Left kidney (tissue), 1 donor: ENCODE measurements at regions not wholly inside any gene's neighbourhood (a gene's known extent, or its start where the extent isn't known, plus 50 kb on each side); places are given as distances from the start of the nearest gene placed in this dataset.
A peak's percentile ranks its signal among the peaks of the same experiment; 100 is the strongest.
"Not testable (repeated sequence)": the region's sequence is repeated elsewhere in the genome, so short reads cannot be mapped to it uniquely, and the experiment has no call there.

Experiments
- DNase-seq: peaks from one replicate; pipeline ENCODE4 v3.0.0-alpha.2; 2013

DNA sequence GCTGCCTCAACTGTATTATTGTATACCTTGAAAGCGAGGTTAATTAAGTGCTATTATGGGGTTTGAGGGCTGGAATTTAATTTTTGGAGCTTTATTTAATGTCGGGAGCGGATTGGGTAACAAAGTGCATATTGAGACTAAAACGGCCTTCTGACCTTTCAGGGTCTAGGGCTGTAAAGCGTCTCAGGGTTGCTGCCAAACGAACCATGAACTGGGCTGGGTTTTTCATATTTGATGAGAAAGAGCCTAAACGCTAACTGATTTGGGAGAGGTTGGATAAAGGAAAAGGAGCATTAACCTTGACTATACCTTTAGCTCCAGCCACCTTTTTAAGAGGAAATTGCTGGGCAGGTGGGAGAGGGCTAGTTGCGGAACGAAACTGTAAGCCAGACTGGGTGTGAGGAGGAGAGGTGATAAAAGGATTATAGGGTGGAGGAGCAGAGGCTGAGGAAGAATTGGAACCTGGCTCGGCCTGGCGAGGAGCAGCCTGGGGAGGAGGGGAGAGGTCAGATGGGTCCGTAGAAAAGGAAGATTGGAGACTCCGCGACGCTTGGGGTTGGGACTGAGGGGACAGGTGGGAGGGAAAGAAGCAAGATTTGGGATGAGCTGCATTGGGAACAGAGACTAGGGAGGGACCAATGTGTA lies 209.0 kb upstream of the ELL2 start:
- DNase-seq = not testable (repeated sequence)

DNA sequence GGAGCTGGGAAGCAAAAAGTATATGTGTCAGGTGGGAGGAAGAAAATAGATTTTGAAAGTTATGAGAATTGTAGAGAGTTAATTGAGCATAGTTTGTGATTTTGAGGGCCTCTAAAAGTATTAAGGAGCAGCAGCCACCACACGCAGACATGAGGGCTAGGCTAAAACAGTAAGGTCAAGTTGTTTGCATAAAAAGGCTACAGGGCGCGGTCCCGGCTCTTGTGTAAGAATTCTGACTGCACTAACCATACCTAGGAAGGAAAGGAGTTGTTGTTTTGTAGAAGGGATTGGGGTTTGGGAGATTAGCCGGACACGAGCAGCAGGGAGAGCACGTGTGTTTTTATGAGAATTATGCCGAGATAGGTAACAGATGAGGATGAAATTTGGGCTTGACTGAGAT lies 207.2 kb upstream of the ELL2 start:
- not testable (repeated sequence) for DNase-seq

DNA sequence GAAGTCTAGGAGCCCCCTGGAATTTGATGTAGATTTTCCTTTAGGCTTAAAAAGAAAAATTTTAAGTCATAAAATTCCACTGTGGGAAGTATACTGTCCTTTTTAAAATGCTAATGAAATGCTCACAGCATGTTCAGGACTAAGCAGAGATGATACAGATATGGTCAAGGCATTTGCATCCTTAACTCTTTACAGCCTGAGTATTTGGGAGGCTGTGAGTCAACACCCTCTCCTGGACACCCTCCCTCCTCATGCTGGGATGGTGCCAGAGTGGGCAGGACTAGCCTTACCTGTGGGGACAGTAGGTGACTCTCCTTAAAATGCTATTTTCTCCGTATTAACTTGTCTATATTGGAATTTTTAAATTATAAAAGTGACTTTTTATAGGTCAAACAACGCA lies 197.4 kb upstream of the ELL2 start:
- no peak for DNase-seq

DNA sequence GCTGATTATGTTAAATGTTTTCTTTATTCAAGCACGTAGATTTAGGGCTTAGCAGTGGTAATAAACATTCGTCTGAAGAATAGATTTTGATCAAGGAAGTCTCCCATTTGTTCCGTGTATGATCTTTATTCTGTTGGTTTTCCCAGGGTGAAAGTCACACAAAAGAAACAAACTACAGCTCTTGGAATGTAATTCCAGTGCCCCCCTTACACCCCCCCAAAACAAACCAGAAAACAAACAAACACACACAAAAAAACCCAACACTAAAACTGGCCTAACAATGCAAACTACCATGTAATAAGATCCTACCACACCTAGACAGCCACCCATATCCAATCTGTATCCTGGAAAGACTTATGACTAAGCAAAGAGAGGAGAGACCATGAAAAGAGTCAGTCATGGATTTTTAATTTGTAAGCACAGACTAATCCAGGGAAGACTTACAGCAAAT lies 196.2 kb upstream of the ELL2 start:
- DNase-seq = no peak

DNA sequence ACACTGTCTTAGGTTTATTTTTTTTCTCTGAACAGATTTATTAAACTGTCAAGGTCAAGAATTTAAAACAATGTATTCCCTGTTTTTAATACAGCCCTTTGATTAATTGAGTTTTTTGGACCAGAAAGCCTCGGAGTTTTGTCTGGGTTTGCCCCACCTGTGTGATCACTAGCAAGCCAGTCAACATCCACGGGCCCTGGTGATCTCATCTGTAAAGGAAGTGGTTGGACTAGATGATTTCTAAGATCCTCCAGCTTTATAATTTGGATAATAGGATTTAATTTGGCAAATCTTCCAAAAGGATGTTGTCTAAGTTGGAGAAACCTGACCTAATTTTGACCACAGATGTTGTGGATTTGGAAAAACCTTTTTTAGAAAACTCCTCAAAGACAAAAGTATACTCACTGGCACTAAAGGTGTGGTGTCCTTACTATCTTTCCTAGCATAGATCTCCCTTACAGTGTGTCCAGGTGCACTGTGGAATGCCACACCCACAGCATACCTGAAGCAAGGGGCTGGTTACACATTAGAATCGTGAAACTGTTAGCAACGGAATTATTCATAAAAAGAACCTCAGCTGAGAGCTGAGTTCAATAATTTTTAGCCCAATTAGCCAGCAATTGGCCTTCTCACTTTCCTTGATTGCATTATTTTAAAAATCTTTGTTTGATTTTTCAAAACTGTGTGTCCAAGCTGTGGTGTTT lies 195.6 kb upstream of the ELL2 start:
- no peak for DNase-seq

DNA sequence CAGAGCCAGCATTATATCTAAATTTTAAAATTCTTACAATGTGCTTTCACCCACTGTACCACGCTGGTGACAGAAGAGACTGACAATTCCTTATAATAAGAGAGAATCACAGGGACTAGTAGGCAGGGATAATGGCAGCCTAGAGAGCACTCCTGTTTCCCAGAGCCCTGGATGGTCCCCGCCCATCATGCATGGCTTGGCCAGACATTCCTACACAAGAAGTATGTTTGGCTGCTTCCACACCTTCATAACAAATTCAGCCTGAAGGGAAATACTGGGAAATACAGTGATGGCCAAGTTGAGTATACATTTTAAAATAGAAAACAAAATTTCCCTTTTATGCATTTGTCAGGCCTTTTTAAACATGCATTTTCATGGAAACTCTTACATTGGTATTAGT lies 193.5 kb upstream of the ELL2 start:
- DNase-seq = no peak

DNA sequence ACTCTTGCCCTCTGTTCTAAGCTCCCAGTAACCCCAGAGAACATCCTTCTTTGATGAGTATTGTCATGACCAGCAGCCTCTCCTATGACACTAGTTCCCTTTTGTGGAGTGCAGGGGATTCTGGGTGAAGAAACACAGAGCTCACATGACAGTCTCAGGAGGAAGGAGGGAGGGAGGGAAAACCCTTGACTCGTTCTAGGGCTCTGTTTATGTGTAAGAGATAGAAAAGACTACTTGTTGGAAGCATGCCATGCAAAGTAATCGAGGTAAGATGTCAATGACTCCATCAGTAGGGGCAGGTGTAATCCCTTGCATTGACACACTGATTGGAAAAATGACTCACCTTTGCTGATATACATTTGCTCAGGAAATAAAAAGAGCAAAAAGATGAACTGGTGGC lies 190.2 kb upstream of the ELL2 start:
- DNase-seq = no peak

DNA sequence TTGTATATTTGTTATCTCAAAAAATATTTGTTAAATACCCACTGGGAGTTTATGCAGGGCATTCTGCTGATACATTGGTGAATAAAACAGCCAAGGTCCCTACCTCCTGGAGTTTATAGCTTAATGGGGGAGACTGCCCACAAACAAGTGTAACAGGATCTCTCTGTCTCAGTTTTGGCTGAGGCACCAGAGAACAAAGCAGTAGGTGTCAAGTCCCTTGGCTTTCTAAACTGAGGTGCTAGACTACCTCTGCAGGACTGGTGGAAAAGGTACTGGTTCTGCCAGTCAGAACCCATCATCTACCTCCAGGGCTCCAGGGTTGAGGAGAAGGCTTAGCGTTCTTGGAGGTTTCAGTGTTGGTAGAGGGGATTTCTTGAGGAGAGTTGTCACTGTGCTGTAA lies 188.4 kb upstream of the ELL2 start:
- no peak for DNase-seq

DNA sequence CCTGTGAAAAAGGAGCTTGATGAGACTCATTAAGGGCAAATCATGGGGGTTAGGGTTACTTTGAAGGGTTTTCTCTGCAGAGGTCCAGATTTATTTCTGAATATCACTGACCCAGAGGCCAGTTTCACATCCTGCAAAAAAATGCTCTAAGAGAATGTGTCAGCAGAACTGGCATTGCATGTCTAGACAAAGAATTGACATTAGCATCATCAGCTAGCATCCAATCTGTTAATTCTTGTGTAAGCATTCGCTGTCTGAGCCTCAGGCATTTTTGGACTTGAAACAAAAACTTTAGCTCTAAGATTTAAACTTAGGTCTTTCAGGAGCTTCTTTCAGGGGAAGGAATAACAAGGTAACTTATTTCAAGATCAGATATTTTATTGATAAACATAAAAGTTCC lies 187.9 kb upstream of the ELL2 start:
- DNase-seq = no peak

DNA sequence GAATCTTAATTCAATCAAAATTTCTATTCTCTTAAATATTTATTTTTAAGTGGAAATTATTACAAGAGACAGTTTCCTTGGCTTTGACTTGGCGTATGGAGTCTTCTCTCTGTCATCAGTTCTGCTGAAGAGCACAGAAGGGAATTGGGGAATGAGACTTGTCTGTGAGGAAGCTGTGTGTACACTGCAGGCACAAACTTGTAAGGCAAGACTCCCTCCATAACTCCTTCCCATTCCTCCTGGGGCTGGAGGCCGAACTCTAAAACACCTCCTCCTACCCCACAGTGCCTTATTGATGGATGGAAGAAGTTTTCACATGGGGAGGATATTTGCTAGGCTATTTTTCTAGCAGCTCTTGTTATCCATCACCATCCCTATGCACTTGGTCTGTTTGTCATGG lies 187.4 kb upstream of the ELL2 start:
- DNase-seq = no peak

DNA sequence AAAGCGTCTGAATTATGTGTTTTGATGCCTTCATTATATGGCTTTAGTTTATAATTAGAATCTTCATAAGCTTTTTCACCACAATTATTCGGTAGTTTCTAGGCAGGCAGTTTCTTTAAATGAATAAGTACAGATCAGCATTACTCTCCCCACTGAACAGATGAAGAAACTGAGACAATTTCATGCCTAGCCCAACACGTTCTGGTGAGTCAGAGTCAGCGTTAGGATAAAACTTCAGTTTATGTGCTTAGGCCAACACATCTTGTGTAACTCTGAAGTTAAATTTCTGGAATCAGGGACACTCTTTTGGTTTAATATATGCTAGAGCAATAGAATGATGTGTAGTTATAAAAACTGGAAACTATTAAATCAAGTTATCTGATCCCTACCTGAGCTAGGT lies 186.7 kb upstream of the ELL2 start:
- no peak for DNase-seq

DNA sequence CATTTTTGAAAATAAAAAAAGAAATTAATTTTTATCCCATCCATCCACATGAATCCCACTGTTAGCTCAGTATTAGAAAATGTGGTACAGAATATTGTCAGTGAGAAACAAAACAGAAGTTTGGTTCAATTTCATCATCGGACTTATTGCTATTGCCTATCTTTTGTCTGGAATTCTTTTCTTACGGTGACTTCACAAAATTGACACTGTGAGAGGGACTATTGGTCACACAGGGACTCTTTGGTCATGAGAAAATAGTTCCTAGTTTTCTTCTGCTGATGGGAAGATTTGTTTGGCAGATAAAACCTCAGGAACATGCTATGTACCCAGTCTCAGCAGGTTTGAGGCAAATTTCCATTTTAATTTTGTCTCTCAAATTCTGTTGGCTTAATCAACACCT lies 186.2 kb upstream of the ELL2 start:
- no peak for DNase-seq

DNA sequence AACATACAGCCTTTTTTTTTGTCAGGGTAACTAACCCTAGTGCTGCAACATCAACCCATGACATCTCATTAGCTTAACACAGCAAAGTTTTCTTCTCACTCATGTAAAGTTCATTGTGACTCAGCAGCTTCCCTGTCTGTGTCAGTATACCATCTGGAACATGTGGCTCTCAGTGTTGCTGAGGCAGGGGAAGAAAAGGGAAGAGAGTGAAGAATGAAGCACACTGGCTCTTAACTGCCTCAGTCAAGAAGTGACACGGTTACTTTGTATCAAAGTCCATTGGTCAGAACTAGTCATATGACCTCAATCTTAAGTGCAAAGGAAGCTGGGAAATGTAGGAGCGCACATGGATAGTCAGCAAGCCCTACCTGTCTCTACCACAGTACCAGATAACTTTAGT lies 185.0 kb upstream of the ELL2 start:
- DNase-seq = peak; percentile 20

DNA sequence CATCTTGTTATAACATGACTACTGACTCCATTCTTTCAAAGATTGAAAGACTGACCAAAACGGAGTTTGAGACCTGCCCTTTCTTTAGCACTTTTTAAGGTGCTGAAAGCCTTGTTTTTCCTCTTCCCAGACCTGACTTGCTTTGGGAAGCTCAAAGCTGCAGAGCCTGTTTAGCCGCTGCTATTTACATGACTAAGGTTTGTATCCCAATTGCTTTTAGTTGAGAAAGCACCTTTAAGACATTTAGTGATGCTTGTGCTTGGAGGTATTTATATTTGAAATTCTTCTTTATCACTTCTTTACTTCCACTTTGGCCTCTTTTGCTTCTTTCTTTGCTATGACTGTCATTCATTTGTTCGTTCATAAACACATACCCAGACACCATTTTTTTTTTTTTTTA lies 182.6 kb upstream of the ELL2 start:
- no peak for DNase-seq

DNA sequence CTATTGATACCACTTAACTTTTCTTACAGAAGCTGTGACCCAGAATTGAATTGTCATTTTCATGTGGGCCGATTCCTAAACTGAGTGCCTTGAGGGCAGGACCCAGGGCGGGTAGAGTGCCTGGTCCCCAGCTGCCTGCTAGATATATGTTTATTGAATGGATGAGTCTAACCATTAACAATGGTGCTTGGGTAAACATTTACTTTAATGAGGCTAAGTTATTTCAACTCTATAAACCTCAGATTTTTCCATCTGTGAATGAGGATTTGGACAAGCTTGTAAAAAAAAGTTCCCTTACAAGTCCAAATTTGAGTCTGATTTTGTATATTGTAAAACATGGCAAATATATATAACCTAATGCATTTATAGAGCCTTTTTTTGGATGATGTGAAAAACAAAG lies 181.8 kb upstream of the ELL2 start:
- DNase-seq = no peak

DNA sequence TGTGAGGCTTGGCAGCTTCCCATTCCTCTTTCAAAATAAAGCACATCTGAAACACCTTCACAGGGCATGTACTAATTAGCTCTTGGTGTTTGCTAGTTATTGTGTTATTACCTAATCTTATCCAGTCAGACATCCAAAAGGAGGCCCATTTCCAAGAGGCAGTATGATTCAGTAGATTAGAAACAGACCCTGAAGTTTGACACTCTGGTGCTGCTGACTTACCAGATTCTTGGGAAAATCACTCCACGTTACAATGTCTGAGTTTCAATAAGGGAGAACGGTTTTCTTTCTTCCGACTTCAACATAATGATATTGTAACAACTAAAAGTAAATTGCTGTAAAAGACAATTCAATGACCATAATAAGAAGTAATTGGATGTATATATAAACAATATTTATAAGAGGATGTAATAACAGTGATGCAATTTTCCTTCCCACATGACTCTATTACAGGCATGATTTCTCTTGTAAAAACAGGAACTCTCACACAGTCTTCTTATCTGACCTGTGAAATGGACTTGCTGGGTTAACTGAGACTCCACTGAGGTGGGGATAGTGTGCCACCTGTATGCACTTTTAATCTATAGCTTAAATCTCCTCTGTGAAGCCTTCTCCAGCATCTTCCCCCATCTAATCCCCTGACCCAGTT lies 181.3 kb upstream of the ELL2 start:
- DNase-seq = no peak

DNA sequence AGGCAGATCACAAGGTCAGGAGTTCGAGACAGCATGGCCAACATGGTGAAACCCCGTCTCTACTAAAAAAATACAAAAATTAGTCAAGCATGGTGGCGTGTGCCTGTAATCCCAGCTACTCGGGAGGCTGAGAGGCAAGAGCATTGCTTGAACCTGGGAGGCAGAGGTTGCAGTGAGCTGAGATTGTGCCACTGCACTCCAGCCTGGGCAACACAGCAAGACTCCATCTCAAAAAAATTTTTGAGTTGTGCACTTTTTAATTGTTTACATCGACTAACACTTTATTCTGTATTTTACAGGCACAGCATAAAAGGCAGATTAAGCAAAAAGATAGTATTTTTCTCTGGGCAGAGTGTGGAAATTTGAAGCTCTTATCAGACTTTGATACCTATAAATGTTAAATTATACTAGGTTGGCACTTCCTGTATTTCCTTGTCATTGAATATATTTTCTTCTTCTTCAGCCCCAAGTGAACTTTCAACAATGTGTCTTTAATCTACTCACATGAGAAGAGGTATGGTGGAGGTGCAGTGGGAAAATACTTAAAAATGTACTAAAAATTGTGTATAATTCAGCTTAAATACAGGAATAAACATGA lies 180.6 kb upstream of the ELL2 start:
- no peak for DNase-seq

DNA sequence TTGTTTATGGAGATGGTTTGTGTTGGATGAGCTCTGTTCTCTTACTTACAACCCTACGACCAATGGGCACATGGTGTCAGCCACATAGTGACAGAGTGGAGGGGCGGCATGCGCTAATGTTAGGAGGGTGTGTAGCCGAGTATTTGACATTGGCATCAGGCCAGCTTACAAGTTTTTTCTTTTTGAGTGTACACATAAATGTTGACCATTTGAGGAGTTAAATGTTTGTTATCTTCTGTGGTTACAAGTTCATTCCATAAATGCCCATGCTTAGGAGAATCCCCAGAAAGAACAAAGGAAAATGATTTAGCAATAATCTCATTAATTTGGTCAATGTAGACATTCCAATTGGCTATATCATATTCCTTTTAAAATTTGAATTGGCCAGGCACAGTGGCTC lies 180.1 kb upstream of the ELL2 start:
- no peak for DNase-seq

DNA sequence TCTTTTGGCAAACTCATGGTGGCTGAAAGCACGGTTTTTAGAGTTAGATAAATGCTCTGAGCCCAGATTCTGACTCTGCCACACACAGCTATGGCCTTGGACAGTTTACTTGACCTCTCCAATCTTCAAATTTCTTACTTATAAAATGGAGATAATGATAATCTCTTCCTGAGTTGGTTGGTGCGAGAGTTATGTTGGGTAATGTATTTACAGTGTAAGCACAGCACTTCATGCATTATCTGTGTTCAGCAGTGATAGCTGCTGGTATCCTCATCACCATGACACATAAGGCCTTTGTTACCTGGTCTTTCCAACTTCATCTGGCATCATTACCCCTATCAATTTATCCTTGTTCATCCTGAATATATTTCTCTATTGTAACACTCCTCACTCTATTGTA lies 178.8 kb upstream of the ELL2 start:
- no peak for DNase-seq

DNA sequence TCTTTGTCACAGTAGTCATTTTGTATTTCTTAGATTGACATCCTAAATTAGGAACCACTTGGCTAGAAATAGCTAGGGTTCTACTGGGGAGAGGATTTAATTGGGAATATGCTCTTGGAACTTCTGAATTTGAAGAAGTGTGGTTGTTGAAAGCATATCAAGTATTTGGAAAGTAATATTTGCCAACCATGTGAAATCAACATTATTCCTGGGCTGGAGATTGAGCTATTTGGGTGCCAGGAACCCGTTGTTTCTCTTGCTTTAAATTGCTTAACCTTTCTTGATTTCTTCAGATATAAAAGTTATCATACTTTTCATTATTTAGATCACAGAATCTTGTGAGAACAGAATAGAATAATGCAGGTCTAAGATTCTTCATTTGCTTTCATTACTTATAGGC lies 178.4 kb upstream of the ELL2 start:
- DNase-seq = no peak

DNA sequence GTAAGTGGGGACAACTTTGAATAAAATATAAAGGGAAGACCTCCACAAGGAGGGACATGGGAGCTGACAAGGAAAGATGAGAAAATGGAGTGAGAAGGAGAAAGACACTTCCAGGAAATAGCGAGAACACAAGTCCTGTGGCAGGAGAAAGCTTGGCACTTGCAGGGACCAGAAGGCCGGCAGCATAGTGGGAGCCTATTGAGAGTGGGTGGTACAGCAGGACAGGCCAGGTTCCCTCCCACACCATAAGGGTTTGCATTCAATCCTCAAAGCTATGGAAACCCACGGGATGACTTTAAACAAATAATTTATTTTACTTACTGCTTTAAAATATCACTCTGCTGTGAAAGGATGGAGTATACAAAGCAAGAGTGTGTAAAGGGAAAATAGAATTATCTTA lies 173.2 kb upstream of the ELL2 start:
- no peak for DNase-seq

DNA sequence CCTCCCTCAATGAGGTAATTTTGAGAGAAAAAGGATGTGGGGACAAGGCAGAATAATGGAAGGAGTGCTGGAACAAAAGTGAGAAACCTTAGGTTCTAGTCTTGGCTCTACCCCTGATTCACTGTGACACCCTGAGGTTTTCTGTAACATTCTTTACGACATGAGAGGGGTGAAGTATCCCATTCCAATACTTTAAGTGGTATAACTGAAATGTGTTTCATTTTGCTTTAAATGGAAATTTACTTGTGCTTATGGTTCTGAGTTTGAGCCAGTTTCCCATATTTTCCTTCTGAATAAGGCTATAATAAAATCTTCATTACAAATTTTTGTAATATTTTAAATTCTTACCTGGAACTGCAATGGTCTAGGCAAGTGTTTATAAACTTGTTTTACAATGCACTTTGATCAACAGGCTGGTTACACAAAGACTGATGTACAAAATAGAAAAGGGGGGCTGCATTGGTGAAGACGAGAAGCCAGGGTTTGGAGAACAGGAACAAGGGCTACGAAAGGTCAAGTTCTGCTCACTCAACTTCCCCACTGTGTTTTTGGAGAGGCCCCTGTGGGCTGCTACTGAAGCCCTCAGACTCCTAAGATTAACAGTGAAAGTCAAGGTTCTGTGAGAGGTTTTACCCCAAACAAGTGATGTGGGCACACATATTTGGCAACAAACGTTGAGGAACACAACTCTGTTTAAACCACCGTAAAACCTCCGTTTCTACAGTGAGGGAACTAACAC lies 171.9 kb upstream of the ELL2 start:
- DNase-seq = no peak

DNA sequence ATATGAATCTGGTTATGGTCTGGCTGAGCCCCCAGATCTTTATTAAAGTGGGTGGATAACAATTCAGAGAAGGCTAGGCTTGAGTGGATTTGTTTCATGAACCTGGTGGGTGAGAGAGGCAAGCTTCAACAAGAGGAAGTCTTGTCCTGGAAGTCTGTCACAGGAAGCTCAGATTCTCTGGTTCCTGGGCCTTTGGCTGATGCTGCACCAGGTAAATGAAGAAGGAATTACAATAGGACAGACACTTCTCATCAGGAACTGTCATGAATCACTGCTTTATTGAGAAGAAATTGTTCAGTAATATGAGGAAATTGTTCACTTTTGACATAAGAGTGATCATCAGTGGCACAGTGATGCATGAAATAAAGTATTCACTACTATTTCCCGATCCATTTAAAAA lies 167.6 kb upstream of the ELL2 start:
- DNase-seq = no peak
